ENCODE measurements at regions not wholly inside any gene's neighbourhood (a gene's known extent, or its start where the extent isn't known, plus 50 kb on each side); places are given as distances from the start of the nearest gene placed in this dataset.

GRCh38 chr10:117635826-117636225 is 93.3 kb downstream of the EMX2 start:
- Histone ChIP-seq H3K27ac (ENCODE audit: low read length) (no peak overlapping the region), H3K4me3 (ENCODE audit: low read length) (no peak overlapping the region), H3K4me1 (ENCODE audit: control insufficient read depth, insufficient read depth, low read length) (no peaks in the 10 kb centered on the region), H3K27me3 (ENCODE audit: control insufficient read depth, insufficient read depth, low read length) (peaks cover 6% of the 10 kb centered on the region), H3K9me3 (ENCODE audit: control insufficient read depth, low read depth, low read length) (no peaks in the 10 kb centered on the region), H3K36me3 (ENCODE audit: control insufficient read depth, insufficient read depth, low read length) (no peaks in the 10 kb centered on the region)
- WGBS (ENCODE audit: insufficient coverage, low lambda C conversion rate), result 86% methylated on average over 2 of the region's 4 CpGs
- DNase-seq, result no peak

DNA sequence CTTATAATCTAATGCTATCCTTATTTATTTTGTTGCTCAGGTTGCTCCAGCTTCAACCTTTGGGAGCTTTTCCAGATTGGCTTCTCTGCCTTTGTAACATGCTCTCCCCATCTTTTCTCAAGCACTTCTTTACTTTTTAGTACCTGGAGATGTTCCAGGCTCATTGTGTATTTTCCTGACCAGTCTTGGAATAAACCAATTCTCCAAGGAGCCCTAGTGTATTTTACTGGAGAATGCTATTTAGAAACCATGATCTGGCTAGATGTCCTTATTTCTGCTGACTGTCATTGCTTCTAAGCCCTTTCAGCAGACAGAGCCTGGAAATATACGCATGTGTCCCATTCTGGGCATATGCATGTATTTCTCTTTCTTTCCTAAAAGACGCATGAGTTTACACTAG is 95.7 kb downstream of the EMX2 start:
- H3K36me3 ChIP-seq (ENCODE audit: control insufficient read depth, insufficient read depth, low read length), result no peaks in the 10 kb centered on the region
- no peak overlapping the region for H3K27ac ChIP-seq (ENCODE audit: low read length)
- H3K27me3 ChIP-seq (ENCODE audit: control insufficient read depth, insufficient read depth, low read length), result peaks cover 9% of the 10 kb centered on the region
- no peaks in the 10 kb centered on the region for H3K4me1 ChIP-seq (ENCODE audit: control insufficient read depth, insufficient read depth, low read length)
- no peaks in the 10 kb centered on the region for H3K9me3 ChIP-seq (ENCODE audit: control insufficient read depth, low read depth, low read length)
- 67% methylated on average over 1 of the region's 2 CpGs for WGBS (ENCODE audit: insufficient coverage, low lambda C conversion rate)
- no peak for DNase-seq
- no peak overlapping the region for H3K4me3 ChIP-seq (ENCODE audit: low read length)

DNA sequence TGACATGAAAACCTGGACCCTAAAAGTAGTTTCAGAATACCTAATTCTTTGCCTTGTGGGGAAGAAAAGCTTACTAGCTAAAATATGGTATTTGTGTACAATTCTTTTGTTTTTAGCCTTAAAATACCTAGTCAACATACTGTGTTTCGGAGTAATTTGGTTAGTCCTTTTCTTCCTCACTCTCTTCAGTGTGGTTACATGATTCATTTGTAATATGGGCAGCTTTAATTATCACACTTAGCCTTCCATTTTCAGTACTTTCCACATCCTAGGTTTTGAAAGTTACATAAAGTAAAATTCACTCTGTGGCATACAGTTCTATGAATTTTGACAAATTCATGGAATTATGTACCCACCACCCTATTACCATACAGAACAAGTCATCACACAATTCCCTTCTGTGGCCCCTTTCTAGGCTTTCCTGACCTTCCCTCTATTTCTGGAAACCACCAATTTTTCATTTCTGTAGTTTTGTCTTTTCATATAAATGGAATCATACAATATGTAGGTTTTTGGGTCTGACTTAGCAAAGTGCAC is 96.2 kb downstream of the EMX2 start:
- Histone ChIP-seq H3K27me3 (ENCODE audit: control insufficient read depth, insufficient read depth, low read length) (peaks cover 9% of the 10 kb centered on the region), H3K4me1 (ENCODE audit: control insufficient read depth, insufficient read depth, low read length) (no peaks in the 10 kb centered on the region), H3K36me3 (ENCODE audit: control insufficient read depth, insufficient read depth, low read length) (no peaks in the 10 kb centered on the region), H3K27ac (ENCODE audit: low read length) (no peak overlapping the region), H3K9me3 (ENCODE audit: control insufficient read depth, low read depth, low read length) (no peaks in the 10 kb centered on the region), H3K4me3 (ENCODE audit: low read length) (no peak overlapping the region)
- no peak for DNase-seq
- 80% methylated on average over 1 of the region's 1 CpG for WGBS (ENCODE audit: insufficient coverage, low lambda C conversion rate)

- Histone ChIP-seq H3K27me3 (ENCODE audit: control insufficient read depth, insufficient read depth, low read length) (peaks cover 7% of the 10 kb centered on the region), H3K9me3 (ENCODE audit: control insufficient read depth, low read depth, low read length) (no peaks in the 10 kb centered on the region), H3K4me1 (ENCODE audit: control insufficient read depth, insufficient read depth, low read length) (no peaks in the 10 kb centered on the region), H3K4me3 (ENCODE audit: low read length) (no peak overlapping the region), H3K27ac (ENCODE audit: low read length) (no peak overlapping the region), H3K36me3 (ENCODE audit: control insufficient read depth, insufficient read depth, low read length) (no peaks in the 10 kb centered on the region)
- WGBS (ENCODE audit: insufficient coverage, low lambda C conversion rate), result 42% methylated on average over 1 of the region's 1 CpG
- no peak for DNase-seq
Measured at GRCh38 chr10:117640406-117640805, 97.9 kb downstream of the EMX2 start.

DNA sequence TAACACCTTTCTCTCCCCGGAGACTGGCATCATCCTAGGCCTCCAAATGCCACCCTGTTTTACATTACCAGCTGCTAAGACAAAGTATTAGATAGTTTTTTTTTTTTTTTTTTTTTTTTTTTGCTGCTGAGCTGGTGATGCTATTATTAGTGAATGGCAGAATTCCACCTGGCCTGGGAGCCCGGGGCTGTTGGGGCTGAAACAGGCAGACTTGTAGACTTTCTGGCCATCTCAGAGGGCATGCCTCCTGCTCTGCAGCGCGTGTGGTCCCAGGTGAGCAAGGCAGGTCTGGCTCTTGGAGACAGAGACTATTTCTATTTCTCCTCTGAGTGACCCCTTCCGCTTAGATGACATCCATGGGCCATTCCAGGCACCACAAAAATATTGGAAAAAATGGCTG is 104.2 kb downstream of the EMX2 start:
- Histone ChIP-seq H3K27me3 (ENCODE audit: control insufficient read depth, insufficient read depth, low read length) (peaks cover 8% of the 10 kb centered on the region), H3K4me3 (ENCODE audit: low read length) (no peak overlapping the region), H3K4me1 (ENCODE audit: control insufficient read depth, insufficient read depth, low read length) (no peaks in the 10 kb centered on the region), H3K36me3 (ENCODE audit: control insufficient read depth, insufficient read depth, low read length) (no peaks in the 10 kb centered on the region), H3K27ac (ENCODE audit: low read length) (no peak overlapping the region), H3K9me3 (ENCODE audit: control insufficient read depth, low read depth, low read length) (no peaks in the 10 kb centered on the region)
- no peak for DNase-seq
- no CpG with 5 or more reads among the region's 5 CpGs for WGBS (ENCODE audit: insufficient coverage, low lambda C conversion rate)

DNA sequence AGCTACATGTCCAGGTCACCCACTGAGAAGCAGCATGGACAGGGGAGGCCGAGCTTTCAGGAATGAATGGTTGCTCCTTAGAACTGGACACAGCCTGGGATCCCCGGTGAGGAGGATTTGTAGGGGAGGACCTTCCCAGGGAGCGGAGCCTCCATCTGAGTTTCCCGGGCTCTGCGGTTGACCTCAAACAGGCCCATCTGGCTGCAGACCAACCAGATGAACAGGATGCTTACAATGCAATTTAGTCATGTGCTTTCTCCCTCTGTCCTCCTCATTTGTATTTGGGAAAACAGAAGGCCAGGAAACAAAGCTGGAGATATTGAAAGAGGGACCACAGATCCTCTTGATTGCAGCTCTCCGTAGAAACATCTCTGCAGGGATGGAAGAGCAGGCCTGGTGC is 104.8 kb downstream of the EMX2 start:
- no peaks in the 10 kb centered on the region for H3K9me3 ChIP-seq (ENCODE audit: control insufficient read depth, low read depth, low read length)
- no peak for DNase-seq
- no CpG with 5 or more reads among the region's 6 CpGs for WGBS (ENCODE audit: insufficient coverage, low lambda C conversion rate)
- H3K27ac ChIP-seq (ENCODE audit: low read length), result no peak overlapping the region
- no peaks in the 10 kb centered on the region for H3K36me3 ChIP-seq (ENCODE audit: control insufficient read depth, insufficient read depth, low read length)
- no peak overlapping the region for H3K4me3 ChIP-seq (ENCODE audit: low read length)
- peaks cover 4% of the 10 kb centered on the region for H3K27me3 ChIP-seq (ENCODE audit: control insufficient read depth, insufficient read depth, low read length)
- no peaks in the 10 kb centered on the region for H3K4me1 ChIP-seq (ENCODE audit: control insufficient read depth, insufficient read depth, low read length)

- Histone ChIP-seq H3K4me3 (ENCODE audit: low read length) (no peak overlapping the region), H3K27me3 (ENCODE audit: control insufficient read depth, insufficient read depth, low read length) (peaks cover 2% of the 10 kb centered on the region), H3K9me3 (ENCODE audit: control insufficient read depth, low read depth, low read length) (peaks cover 5% of the 10 kb centered on the region), H3K36me3 (ENCODE audit: control insufficient read depth, insufficient read depth, low read length) (no peaks in the 10 kb centered on the region), H3K4me1 (ENCODE audit: control insufficient read depth, insufficient read depth, low read length) (no peaks in the 10 kb centered on the region), H3K27ac (ENCODE audit: low read length) (no peak overlapping the region)
- DNase-seq, result no peak
- WGBS (ENCODE audit: insufficient coverage, low lambda C conversion rate), result 90% methylated on average over 2 of the region's 5 CpGs
Measured at GRCh38 chr10:117651121-117651520, 108.6 kb downstream of the EMX2 start.

DNA sequence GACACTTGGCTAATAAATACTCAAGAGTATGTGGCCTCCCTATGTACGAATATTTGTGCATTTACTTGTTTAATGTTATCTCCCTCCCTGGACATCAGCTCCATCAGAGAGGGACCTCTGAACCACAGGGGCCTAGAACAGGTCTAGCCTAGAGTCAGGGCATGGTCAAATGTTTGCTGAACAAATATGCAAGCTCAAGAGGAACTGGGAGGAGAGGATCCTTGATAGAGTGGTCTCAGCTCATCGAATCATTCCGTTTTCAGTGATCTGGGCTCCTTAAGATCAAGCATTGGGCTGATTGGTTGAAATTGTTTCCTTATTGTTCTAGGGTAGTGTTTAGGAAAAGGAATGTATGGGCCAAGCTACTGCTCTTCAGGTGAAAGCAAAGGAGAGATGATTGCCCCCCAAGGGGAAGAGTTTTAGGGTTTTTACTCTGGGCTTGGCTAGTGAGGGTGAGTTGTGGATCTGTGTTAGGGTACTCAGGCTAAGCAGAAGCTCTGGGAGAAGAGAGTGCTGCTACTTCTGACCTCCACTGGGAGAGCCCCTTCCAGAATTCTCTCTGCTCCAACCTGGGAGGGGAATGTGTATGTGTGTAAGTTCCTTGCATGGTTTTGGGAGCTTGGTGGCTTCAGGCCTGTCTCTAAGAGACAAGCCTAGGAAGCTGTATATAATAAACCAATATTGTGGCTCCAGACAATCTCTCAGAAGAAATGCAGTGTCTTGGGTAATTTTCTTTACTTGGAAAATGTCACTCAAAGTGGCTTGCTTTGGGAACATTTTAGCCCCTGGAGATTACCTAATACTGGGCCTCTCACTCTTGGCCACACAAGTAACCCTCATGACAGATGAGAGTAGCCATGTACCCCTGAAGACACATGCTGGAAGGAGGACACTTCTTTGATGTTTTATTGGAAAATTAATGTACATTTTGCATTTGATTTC is 110.0 kb downstream of the EMX2 start:
- no CpG with 5 or more reads among the region's 3 CpGs for WGBS (ENCODE audit: insufficient coverage, low lambda C conversion rate)
- Histone ChIP-seq H3K9me3 (ENCODE audit: control insufficient read depth, low read depth, low read length) (peaks cover 5% of the 10 kb centered on the region), H3K27me3 (ENCODE audit: control insufficient read depth, insufficient read depth, low read length) (peaks cover 2% of the 10 kb centered on the region), H3K4me3 (ENCODE audit: low read length) (no peak overlapping the region), H3K4me1 (ENCODE audit: control insufficient read depth, insufficient read depth, low read length) (no peaks in the 10 kb centered on the region), H3K27ac (ENCODE audit: low read length) (no peak overlapping the region), H3K36me3 (ENCODE audit: control insufficient read depth, insufficient read depth, low read length) (no peaks in the 10 kb centered on the region)
- no peak for DNase-seq

DNA sequence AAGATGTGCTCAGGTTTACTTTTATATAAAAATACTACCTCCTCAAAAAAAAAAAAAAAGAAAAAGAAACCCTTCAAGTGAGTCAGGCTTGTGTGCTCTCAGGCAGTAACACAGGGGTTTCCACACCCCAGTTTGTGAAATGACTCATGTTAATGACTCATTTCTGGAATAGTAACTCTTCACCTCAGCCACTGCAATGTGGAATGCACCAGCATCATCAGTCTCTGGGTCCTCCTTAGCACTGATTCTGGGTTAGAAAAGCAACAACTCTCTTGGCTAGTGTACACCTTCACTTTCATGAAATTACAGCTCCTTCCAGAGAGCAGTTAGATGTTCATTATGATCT is 110.6 kb downstream of the EMX2 start:
- H3K36me3 ChIP-seq (ENCODE audit: control insufficient read depth, insufficient read depth, low read length), result no peaks in the 10 kb centered on the region
- no peak overlapping the region for H3K4me3 ChIP-seq (ENCODE audit: low read length)
- peaks cover 5% of the 10 kb centered on the region for H3K9me3 ChIP-seq (ENCODE audit: control insufficient read depth, low read depth, low read length)
- no peak overlapping the region for H3K27ac ChIP-seq (ENCODE audit: low read length)
- no peak for DNase-seq
- peaks cover 2% of the 10 kb centered on the region for H3K27me3 ChIP-seq (ENCODE audit: control insufficient read depth, insufficient read depth, low read length)
- H3K4me1 ChIP-seq (ENCODE audit: control insufficient read depth, insufficient read depth, low read length), result no peaks in the 10 kb centered on the region

GRCh38 chr10:117654105-117654504 is 111.6 kb downstream of the EMX2 start:
- Histone ChIP-seq H3K27ac (ENCODE audit: low read length) (no peak overlapping the region), H3K27me3 (ENCODE audit: control insufficient read depth, insufficient read depth, low read length) (peaks cover 2% of the 10 kb centered on the region), H3K4me1 (ENCODE audit: control insufficient read depth, insufficient read depth, low read length) (no peaks in the 10 kb centered on the region), H3K4me3 (ENCODE audit: low read length) (no peak overlapping the region), H3K36me3 (ENCODE audit: control insufficient read depth, insufficient read depth, low read length) (no peaks in the 10 kb centered on the region), H3K9me3 (ENCODE audit: control insufficient read depth, low read depth, low read length) (peaks cover 5% of the 10 kb centered on the region)
- no peak for DNase-seq
